Ascending aorta (tissue), 2 donors: ENCODE measurements at regions not wholly inside any gene's neighbourhood (a gene's known extent, or its start where the extent isn't known, plus 50 kb on each side); places are given as distances from the start of the nearest gene placed in this dataset.
"Not testable (repeated sequence)": the region's sequence is repeated elsewhere in the genome, so short reads cannot be mapped to it uniquely, and the experiment has no call there.

ENCODE experiments used
- DNase-seq, 2 donors: peaks; one replicate each; pipeline ENCODE4 v3.0.0-alpha.2; 2019; ENCODE audit warnings: low spot score in 2 of 2
- H3K27ac ChIP-seq, 2 donors: fragments of 200-600 bp; sonication (generic); one replicate each; pipeline ENCODE4 v1.5.1; 2016 to 2017; ENCODE audit warnings: mild to moderate bottlenecking in 1 of 2
- H3K27me3 ChIP-seq: fragments of 200-600 bp; sonication (generic); one replicate; pipeline ENCODE4 v1.5.1; 2017
- H3K36me3 ChIP-seq, 2 donors: fragments of 200-600 bp; sonication (generic); one replicate each; pipeline ENCODE4 v1.5.1; 2016
- H3K4me1 ChIP-seq, 2 donors: fragments of 200-600 bp; sonication (generic); one replicate each; pipeline ENCODE4 v1.5.1; 2016 to 2017; ENCODE audit warnings: mild to moderate bottlenecking in 1 of 2
- H3K4me3 ChIP-seq, 2 donors: fragments of 200-600 bp; sonication (generic); one replicate each; pipeline ENCODE4 v1.5.1; 2016 to 2017; ENCODE audit warnings: mild to moderate bottlenecking in 1 of 2
- H3K9me3 ChIP-seq, 2 donors: fragments of 200-600 bp; sonication (generic); one replicate each; pipeline ENCODE4 v1.5.1; 2016
- intact Hi-C: fragments of 100-400 bp; cut with DNase I; formaldehyde crosslinking; loops from one replicate; pipeline ENCODE4 v1.15.1; 2023
- TF ChIP-seq, protein P1 (sequence below), 3 experiments: fragments of 200-600 bp in 2 of 3; fragments of 450-650 bp in 1 of 3; sonication (generic) in 2 of 3; IDR thresholded peaks; one replicate each; pipeline ENCODE4 v1.5.1; 2016 to 2019; ENCODE audit warnings: antibody characterized with exemption in 3 of 3, mild to moderate bottlenecking in 1 of 3, moderate library complexity in 1 of 3

DNA sequence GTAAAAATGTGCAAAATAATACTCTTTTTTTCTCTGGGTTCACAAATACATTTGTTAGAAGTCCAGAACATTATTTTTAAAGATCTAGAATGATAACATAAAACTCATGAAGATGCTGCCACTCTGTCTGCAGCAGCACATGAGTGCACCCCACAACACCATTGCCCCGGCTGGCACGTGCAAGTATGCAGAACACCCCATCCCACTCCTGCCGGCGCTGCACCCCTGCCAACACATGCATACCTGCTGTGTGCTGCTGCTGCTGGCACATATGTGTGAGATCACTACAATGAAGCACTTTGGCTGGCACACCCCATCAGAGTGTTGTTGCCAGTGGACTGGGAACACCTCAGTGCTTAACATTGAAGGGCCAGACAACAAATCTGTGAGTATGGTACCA lies 129.1 kb downstream of the CCT8L2 start:
- DNase-seq, H3K36me3 ChIP-seq, H3K9me3 ChIP-seq, H3K27me3 ChIP-seq, H3K4me3 ChIP-seq, intact Hi-C loops, H3K4me1 ChIP-seq, H3K27ac ChIP-seq: not testable (repeated sequence)

DNA sequence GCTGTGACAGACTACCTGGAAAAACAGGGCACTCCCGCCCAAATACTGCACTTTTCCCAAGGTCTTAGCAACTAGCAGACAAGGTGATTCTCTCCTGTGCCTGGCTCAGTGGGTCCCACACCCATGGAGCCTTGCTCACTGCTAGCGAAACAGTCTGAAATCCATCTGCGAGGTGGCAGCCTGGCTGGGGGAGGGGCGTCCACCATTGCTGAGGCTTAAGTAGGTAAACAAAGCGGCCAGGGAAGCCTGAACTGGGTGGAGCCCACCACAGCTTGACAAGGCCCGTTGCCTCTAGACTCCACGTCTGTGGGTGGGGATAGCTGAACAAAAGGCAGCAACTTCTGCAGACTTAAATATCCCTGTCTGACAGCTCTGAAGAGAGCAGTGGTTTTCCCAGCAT lies 145.2 kb downstream of the CCT8L2 start:
- H3K4me1 ChIP-seq, H3K36me3 ChIP-seq, DNase-seq, H3K27ac ChIP-seq, intact Hi-C loops, H3K4me3 ChIP-seq, H3K9me3 ChIP-seq, H3K27me3 ChIP-seq: not testable (repeated sequence)

DNA sequence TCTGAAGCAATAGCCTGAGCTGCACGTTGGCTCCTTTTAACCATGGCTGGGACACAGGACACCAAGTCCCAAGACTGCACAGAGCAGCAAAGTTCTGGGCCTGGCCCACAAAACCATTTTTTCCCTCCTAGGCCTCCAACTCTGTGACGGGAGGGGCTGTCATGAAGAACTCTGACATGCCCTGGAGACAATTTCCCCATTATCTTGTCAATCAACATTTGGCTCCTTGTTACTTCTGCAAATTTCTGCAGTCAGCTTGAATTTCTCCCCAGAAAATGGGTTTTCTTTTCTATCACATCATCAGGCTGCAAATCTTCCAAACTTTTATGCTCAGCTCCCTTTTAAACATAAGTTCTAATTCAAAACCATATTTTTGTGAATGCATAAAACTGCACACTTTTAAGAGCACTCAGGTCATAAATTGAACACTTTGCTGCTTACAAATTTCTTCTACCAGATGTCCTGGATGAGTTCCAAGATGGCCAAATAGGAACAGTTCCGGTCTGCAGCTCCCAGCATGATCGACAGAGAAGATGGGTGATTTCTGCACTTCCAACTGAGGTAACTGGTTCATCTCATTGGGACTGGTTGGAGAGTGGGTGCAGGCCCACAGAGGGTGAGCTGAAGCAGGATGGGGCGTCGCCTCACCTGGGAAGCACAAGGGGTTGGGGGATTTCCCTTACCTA lies 145.7 kb downstream of the CCT8L2 start:
- H3K27ac ChIP-seq, intact Hi-C loops, H3K4me1 ChIP-seq, H3K27me3 ChIP-seq, H3K9me3 ChIP-seq, H3K4me3 ChIP-seq, H3K36me3 ChIP-seq, DNase-seq: not testable (repeated sequence)

DNA sequence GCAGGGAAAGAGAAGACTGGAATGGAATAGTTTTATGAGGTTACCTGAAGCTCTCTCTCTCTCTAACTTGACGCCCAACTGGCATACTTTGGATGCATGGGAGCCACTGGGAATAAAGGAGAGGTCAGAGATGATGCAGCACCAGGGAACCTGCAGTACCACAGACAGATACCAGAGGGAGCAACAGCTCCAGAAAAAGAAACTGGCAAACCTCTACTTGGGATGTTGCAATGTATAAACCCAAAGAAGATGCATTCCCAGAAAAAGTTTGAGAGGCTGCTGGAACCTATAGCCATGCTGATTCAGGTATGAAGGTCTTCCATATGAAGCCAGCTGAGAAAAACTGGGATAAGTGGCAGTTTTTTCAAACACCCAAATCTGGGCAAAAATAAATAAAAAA lies 151.6 kb downstream of the CCT8L2 start:
- not testable (repeated sequence) for H3K9me3 ChIP-seq

DNA sequence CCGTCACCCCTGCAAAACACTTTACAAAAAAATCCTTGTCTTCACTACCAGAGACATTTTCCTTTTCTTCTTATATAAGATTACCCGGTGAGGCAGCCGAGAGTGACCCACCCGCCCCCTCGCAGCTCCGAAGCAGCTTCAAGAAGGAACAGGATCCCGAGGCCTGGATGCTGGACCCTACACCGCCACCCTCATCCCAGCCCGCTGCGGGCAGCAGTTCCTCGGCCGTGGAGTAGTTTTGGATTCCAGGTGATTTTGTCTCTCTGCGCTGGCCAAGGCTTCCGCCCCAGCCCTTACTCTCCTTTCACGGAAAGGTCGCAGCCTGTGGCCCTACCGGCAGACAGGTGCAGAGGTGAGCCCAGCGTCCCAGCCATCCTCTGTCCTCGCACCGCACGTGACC lies 169.1 kb downstream of the CCT8L2 start:
- H3K36me3 ChIP-seq, H3K27ac ChIP-seq, intact Hi-C loops, H3K27me3 ChIP-seq, DNase-seq, H3K4me1 ChIP-seq, H3K9me3 ChIP-seq, H3K4me3 ChIP-seq: not testable (repeated sequence)

More for the DNA sequence above, 151.6 kb downstream of the CCT8L2 start:
- TF ChIP-seq, protein P1, sequence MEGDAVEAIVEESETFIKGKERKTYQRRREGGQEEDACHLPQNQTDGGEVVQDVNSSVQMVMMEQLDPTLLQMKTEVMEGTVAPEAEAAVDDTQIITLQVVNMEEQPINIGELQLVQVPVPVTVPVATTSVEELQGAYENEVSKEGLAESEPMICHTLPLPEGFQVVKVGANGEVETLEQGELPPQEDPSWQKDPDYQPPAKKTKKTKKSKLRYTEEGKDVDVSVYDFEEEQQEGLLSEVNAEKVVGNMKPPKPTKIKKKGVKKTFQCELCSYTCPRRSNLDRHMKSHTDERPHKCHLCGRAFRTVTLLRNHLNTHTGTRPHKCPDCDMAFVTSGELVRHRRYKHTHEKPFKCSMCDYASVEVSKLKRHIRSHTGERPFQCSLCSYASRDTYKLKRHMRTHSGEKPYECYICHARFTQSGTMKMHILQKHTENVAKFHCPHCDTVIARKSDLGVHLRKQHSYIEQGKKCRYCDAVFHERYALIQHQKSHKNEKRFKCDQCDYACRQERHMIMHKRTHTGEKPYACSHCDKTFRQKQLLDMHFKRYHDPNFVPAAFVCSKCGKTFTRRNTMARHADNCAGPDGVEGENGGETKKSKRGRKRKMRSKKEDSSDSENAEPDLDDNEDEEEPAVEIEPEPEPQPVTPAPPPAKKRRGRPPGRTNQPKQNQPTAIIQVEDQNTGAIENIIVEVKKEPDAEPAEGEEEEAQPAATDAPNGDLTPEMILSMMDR (IDR thresholded peaks at IDR 0.05), result peak in 2 of 3 experiments; percentile 15 to 48
- H3K4me1 ChIP-seq, DNase-seq, H3K27me3 ChIP-seq, H3K4me3 ChIP-seq, intact Hi-C loops, H3K36me3 ChIP-seq, H3K27ac ChIP-seq: not testable (repeated sequence)

DNA sequence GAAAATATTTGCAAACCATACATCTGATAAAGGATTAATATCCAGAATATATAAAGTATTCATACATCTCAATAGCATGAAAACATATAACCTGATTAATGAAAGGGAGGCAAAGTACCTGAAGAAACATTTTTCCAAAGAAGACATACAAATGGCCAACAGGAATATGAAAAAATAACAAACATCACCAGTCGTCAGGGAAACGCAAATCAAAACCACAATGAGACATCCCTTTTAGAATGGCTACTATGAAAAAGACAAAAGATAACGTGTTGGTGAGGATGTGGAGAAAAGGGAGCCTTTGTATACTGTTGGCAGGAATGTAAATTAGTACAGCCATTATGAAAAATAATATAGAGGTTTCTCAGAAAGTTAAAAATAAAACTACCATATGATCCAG lies 175.1 kb downstream of the CCT8L2 start:
- H3K9me3 ChIP-seq, H3K27ac ChIP-seq, H3K4me3 ChIP-seq, DNase-seq, H3K4me1 ChIP-seq, intact Hi-C loops, H3K27me3 ChIP-seq, H3K36me3 ChIP-seq: not testable (repeated sequence)

DNA sequence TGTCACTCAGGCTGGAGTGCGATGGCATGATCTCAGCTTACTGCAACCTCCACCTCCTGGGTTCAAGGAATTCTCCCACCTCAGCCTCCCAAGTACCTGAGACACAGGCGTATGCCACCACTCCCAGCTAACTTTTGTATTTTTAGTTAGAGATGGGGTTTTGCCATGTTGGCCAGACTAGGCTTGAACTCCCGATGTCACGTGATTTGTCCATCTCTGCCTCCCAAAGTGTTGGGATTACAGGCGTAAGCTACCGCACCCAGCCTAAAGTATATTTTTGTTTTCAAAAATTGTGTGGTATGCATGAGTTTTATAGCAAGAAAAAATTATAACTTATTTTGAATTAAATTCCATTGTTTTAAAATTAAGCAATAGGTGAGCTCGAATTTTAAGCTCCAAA lies 188.0 kb downstream of the CCT8L2 start:
- H3K36me3 ChIP-seq, H3K4me3 ChIP-seq, intact Hi-C loops, H3K9me3 ChIP-seq, DNase-seq, H3K4me1 ChIP-seq, H3K27me3 ChIP-seq, H3K27ac ChIP-seq: not testable (repeated sequence)

DNA sequence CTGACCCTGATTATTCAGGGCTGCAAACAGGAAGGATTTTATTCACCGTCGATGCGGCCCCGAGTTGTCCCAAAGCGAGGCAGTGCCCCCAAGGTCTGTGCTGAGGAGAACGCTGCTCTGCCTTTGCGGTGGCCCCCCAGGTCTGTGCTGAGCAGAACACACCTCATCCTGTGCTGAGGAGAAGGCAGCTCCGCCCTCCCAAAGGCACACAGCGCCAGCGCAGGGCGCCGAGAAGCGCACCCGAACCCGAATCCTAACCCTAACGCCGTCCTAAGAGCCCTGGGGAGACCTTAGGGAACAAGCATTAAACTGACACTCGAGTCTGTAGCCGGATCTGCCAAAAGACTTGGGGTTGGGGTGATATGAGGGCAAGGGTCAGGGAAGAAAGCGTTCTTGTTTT lies 188.9 kb downstream of the CCT8L2 start:
- H3K36me3 ChIP-seq, DNase-seq, H3K4me3 ChIP-seq, H3K27ac ChIP-seq, H3K4me1 ChIP-seq, H3K9me3 ChIP-seq, H3K27me3 ChIP-seq, intact Hi-C loops: not testable (repeated sequence)

DNA sequence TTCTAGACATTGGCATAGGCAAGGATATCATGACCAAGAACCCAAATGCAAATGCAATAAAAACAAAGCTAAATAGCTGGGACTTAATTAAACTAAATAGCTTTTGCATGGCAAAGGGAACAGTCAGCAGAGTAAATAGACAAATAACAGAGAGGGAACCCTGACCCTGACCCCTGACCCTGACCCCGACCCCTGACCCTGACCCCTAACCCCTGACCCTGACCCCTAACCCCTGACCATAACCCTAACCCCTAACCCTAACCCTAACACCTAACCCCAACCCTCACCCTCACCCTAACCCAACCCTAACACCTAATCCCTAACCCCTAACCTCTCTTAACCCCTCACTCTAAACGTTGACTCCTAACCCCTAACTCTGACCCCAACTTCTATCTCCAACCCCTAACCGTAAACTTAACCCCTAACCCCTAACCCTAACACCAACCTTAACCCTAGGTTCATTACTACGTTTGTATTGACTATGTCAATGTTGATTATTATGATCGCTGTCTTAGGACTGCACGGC lies 189.7 kb downstream of the CCT8L2 start:
- H3K27ac ChIP-seq, intact Hi-C loops, DNase-seq, H3K27me3 ChIP-seq, H3K4me3 ChIP-seq, H3K36me3 ChIP-seq, H3K9me3 ChIP-seq, H3K4me1 ChIP-seq: not testable (repeated sequence)

DNA sequence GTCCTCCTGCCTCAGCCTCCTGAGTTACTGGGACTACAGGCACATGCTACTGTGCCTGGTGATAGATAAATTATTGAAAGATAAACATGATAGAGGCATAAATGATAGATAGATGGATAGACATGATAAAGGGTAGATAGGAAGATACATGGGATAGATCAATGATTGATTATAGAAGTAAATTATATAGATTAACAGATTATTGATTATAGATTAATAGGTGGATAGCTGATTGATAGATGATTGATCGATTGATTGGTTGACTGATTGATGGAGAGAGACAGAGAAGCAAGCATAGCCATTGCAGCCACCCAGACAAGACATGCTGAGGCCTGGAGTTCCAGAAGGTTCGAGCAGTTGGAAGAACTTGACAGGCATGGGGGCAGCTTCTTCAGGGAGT lies 199.1 kb downstream of the CCT8L2 start:
- H3K27me3 ChIP-seq, DNase-seq, H3K4me3 ChIP-seq, H3K9me3 ChIP-seq, H3K27ac ChIP-seq, H3K4me1 ChIP-seq, H3K36me3 ChIP-seq, intact Hi-C loops: not testable (repeated sequence)

DNA sequence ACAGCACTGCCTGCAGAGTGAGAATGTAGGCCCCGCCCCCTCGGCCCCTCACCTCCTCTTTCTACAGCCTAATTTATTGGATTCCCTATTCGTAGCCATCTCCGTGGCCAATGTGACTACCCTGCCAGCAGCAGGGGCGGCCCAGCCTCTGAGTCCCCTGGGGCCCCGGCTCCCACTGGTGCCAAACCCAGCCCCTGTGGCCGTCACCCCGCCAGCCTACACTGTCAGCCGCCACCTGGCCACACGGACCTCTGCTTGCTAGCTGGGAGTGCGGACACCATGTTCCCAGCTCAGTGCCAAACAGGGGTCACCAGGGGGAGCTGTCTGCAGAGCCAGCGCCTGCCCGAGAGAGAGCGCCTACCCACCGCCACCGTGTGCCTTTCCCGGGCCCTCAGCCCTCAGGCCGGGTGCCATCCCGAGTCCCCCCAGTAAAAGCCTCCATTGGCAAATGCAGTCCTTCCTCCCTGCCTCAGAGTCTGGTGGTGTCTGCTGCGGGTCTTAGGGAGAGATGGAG lies 201.1 kb downstream of the CCT8L2 start:
- intact Hi-C loops, DNase-seq, H3K27me3 ChIP-seq, H3K4me3 ChIP-seq, H3K9me3 ChIP-seq, H3K4me1 ChIP-seq, H3K27ac ChIP-seq, H3K36me3 ChIP-seq: not testable (repeated sequence)

DNA sequence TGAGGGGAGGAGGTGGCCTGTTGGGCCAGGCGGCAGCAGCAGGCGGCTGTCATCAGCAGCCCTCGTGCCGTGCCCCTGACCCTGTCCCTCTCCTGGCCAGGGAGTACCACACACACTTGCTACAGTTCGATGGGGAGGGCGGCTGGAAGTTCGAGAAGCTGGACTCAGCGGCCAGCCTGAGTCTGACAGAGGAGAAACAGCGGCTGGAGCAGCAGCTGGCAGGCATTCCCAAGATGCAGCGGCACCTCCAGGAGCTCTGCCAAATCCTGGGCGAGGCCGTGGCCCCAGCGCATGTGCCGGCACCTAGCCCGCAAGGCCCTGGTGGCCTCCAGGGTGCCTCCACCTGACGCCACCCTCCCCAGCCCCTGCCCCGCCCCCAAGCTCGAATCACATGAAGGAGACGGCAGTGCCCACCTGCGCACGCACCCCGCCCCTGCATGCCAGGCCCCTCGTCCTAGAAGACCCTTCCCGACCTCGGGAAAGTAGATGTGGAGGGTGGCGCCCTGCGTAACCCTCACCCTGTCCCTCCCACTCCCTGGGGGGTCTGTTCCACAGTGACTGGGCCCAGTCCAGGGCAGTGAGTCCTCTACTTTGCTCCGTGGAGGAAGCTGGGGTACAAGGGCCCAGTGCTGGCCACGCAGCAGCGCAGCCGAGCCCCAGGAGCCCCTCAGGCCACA lies 201.9 kb downstream of the CCT8L2 start:
- DNase-seq, H3K4me3 ChIP-seq, H3K4me1 ChIP-seq, H3K9me3 ChIP-seq, H3K27ac ChIP-seq, H3K27me3 ChIP-seq, H3K36me3 ChIP-seq, intact Hi-C loops: not testable (repeated sequence)

DNA sequence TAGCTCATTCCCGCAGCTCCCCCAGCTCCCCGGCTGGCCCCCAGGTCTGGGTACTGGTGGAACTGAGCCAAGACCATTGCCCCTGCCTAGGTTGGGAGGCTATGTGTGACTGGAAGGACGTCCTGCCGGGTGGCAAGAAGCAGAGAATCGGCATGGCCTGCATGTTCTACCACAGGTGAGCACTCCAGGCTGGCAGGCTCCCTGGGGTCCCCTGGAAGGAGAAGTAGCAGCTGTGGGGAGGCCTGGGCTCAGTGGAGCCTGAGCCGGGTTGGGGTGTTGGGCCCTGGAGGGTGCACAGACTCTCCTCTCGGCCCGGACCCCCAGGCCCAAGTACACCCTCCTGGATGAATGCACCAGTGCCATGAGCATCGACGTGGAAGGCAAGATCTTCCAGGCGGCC lies 202.6 kb downstream of the CCT8L2 start:
- intact Hi-C loops, H3K27ac ChIP-seq, H3K9me3 ChIP-seq, DNase-seq, H3K4me3 ChIP-seq, H3K4me1 ChIP-seq, H3K36me3 ChIP-seq, H3K27me3 ChIP-seq: not testable (repeated sequence)
